ENCODE measurements at regions not wholly inside any gene's neighbourhood (a gene's known extent, or its start where the extent isn't known, plus 50 kb on each side); places are given as distances from the start of the nearest gene placed in this dataset.

DNA sequence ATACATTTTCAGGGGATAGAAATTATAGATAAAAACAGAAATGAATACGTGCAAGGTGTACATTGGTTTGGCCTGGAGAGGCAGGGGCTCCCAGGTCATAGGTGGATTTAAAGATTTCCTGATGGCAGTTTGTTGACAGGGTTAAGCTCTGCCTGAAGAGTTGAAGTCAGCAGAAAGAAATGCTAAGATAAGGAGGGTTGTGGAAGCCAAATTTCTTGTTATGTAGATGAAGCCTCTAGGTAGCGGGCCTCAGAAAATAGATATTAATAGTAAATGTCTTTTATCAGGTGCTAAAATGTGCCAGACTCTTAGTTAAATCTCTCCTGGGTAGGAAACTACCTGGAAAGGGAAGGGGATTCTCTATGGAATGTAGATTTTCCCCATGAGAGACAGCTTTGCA lies 188.8 kb downstream of the CDH26 start:
- peaks cover 0 to 9% (median 0%) of the 10 kb centered on the region in 5 experiments for H3K9me3 ChIP-seq (ENCODE audit: control extremely low read depth in 1 of 5, control insufficient read depth in 4 of 5, insufficient read depth in 2 of 5, low read depth in 1 of 5, low read length in 4 of 5)
- ChIA-PET POLR2A (no interaction called here), CTCF (no interaction called here)
- H3K27me3 ChIP-seq (replicated peaks in 2 of 5; ENCODE audit: control insufficient read depth in 4 of 5, insufficient read depth in 5 of 5, low read length in 4 of 5): no peaks in the 10 kb centered on the region
- no peaks in the 10 kb centered on the region for H3K36me3 ChIP-seq (ENCODE audit: control insufficient read depth in 4 of 4, insufficient read depth in 4 of 4, low read length in 3 of 4)
- no peak overlapping the region for H3K4me3 ChIP-seq (ENCODE audit: control insufficient read depth in 1 of 7, extremely low read depth in 1 of 7, insufficient read depth in 4 of 7, low read depth in 2 of 7, low read length in 6 of 7)
- H3K27ac ChIP-seq (ENCODE audit: insufficient read depth in 1 of 2, low read depth in 1 of 2, low read length in 2 of 2, poor library complexity in 1 of 2, severe bottlenecking in 2 of 2): no peak overlapping the region
- no peak for DNase-seq
- WGBS (ENCODE audit: insufficient coverage): 95% methylated on average over 2 of the region's 2 CpGs
- H3K4me1 ChIP-seq (ENCODE audit: control extremely low read depth in 1 of 4, control insufficient read depth in 4 of 4, insufficient read depth in 4 of 4, low read length in 3 of 4): peaks cover 0 to 3% (median 0%) of the 10 kb centered on the region in 4 experiments

- DNase-seq: no peak
- Histone ChIP-seq H3K4me3 (ENCODE audit: control insufficient read depth in 1 of 7, extremely low read depth in 1 of 7, insufficient read depth in 4 of 7, low read depth in 2 of 7, low read length in 6 of 7) (no peak overlapping the region), H3K36me3 (ENCODE audit: control insufficient read depth in 4 of 4, insufficient read depth in 4 of 4, low read length in 3 of 4) (no peaks in the 10 kb centered on the region), H3K9me3 (ENCODE audit: control extremely low read depth in 1 of 5, control insufficient read depth in 4 of 5, insufficient read depth in 2 of 5, low read depth in 1 of 5, low read length in 4 of 5) (peaks cover 0 to 9% (median 0%) of the 10 kb centered on the region in 5 experiments), H3K4me1 (ENCODE audit: control extremely low read depth in 1 of 4, control insufficient read depth in 4 of 4, insufficient read depth in 4 of 4, low read length in 3 of 4) (peaks cover 0 to 3% (median 0%) of the 10 kb centered on the region in 4 experiments), H3K27me3 (replicated peaks in 2 of 5; ENCODE audit: control insufficient read depth in 4 of 5, insufficient read depth in 5 of 5, low read length in 4 of 5) (no peaks in the 10 kb centered on the region), H3K27ac (ENCODE audit: insufficient read depth in 1 of 2, low read depth in 1 of 2, low read length in 2 of 2, poor library complexity in 1 of 2, severe bottlenecking in 2 of 2) (no peak overlapping the region)
- POLR2A ChIA-PET: interaction anchor here (0.6 kb wide), 1 partner anchor 10 kb away, joined by 3 read pairs; no protein-coding TSS in a partner anchor
- CTCF ChIA-PET: interaction anchor here (0.5 kb wide), 1 partner anchor 152 kb away, joined by 3 read pairs; no protein-coding TSS in a partner anchor
Measured at GRCh38 chr20:60148885-60149284, 190.7 kb downstream of the CDH26 start.

- Histone ChIP-seq H3K27me3 (replicated peaks in 2 of 5; ENCODE audit: control insufficient read depth in 4 of 5, insufficient read depth in 5 of 5, low read length in 4 of 5) (no peaks in the 10 kb centered on the region), H3K36me3 (ENCODE audit: control insufficient read depth in 4 of 4, insufficient read depth in 4 of 4, low read length in 3 of 4) (no peaks in the 10 kb centered on the region), H3K4me3 (ENCODE audit: control insufficient read depth in 1 of 7, extremely low read depth in 1 of 7, insufficient read depth in 4 of 7, low read depth in 2 of 7, low read length in 6 of 7) (no peak overlapping the region), H3K9me3 (ENCODE audit: control extremely low read depth in 1 of 5, control insufficient read depth in 4 of 5, insufficient read depth in 2 of 5, low read depth in 1 of 5, low read length in 4 of 5) (peaks cover 0 to 16% (median 0%) of the 10 kb centered on the region in 5 experiments), H3K4me1 (ENCODE audit: control extremely low read depth in 1 of 4, control insufficient read depth in 4 of 4, insufficient read depth in 4 of 4, low read length in 3 of 4) (no peaks in the 10 kb centered on the region), H3K27ac (ENCODE audit: insufficient read depth in 1 of 2, low read depth in 1 of 2, low read length in 2 of 2, poor library complexity in 1 of 2, severe bottlenecking in 2 of 2) (no peak overlapping the region)
- WGBS (ENCODE audit: insufficient coverage): 83% methylated on average over 2 of the region's 3 CpGs
- ChIA-PET POLR2A (no interaction called here), CTCF (no interaction called here)
- no peak for DNase-seq
Measured at GRCh38 chr20:60152792-60153191, 194.6 kb downstream of the CDH26 start.

DNA sequence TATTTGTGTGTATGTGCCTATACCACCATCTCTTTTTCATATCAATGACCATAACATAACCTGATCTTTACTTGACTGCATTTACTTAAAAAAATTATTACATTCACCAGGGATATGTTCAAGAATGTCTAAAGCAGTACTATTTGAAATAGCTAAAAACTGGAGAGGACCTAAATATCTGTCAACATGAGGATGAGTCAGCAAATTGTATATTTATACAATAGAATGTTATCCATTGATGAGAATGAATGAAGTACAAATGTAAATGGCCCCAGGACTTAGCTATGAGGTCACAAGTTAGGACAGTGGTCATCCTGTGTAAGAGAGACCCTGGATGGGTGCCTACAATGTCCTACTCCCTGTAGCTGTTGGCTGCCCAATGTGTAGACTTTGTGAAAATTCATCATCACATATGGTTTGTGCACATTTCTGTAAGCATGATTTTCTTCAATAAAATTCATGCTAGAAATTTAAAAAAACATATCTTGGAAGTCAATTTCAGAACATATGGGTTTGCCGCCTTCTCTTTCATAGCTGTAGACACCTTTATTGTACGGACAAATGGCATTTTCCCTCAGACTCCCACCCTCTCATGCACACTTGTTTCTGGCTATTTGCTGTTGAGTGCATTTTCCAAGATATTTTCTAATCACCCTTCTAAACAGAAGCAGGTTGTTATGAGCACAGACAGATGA lies 202.4 kb downstream of the CDH26 start:
- H3K27ac ChIP-seq (ENCODE audit: insufficient read depth in 1 of 2, low read depth in 1 of 2, low read length in 2 of 2, poor library complexity in 1 of 2, severe bottlenecking in 2 of 2): no peak overlapping the region
- CTCF ChIA-PET: no interaction called here

GRCh38 chr20:60167812-60168211 lies 209.6 kb downstream of the CDH26 start:
- DNase-seq: no peak
- Histone ChIP-seq H3K4me3 (ENCODE audit: control insufficient read depth in 1 of 7, extremely low read depth in 1 of 7, insufficient read depth in 4 of 7, low read depth in 2 of 7, low read length in 6 of 7) (no peak overlapping the region), H3K27me3 (replicated peaks in 2 of 5; ENCODE audit: control insufficient read depth in 4 of 5, insufficient read depth in 5 of 5, low read length in 4 of 5) (no peaks in the 10 kb centered on the region), H3K36me3 (ENCODE audit: control insufficient read depth in 4 of 4, insufficient read depth in 4 of 4, low read length in 3 of 4) (no peaks in the 10 kb centered on the region), H3K27ac (ENCODE audit: insufficient read depth in 1 of 2, low read depth in 1 of 2, low read length in 2 of 2, poor library complexity in 1 of 2, severe bottlenecking in 2 of 2) (no peak overlapping the region), H3K9me3 (ENCODE audit: control extremely low read depth in 1 of 5, control insufficient read depth in 4 of 5, insufficient read depth in 2 of 5, low read depth in 1 of 5, low read length in 4 of 5) (no peaks in the 10 kb centered on the region), H3K4me1 (ENCODE audit: control extremely low read depth in 1 of 4, control insufficient read depth in 4 of 4, insufficient read depth in 4 of 4, low read length in 3 of 4) (peaks cover 0 to 3% (median 0%) of the 10 kb centered on the region in 4 experiments)
- ChIA-PET CTCF (no interaction called here), POLR2A (no interaction called here)
- 100% methylated on average over 1 of the region's 1 CpG for WGBS (ENCODE audit: insufficient coverage)

More for the DNA sequence above, 202.4 kb downstream of the CDH26 start:
- H3K36me3 ChIP-seq (ENCODE audit: control insufficient read depth in 4 of 4, insufficient read depth in 4 of 4, low read length in 3 of 4): no peaks in the 10 kb centered on the region
- H3K27me3 ChIP-seq (replicated peaks in 2 of 5; ENCODE audit: control insufficient read depth in 4 of 5, insufficient read depth in 5 of 5, low read length in 4 of 5): no peaks in the 10 kb centered on the region
- WGBS (ENCODE audit: insufficient coverage): 68% methylated on average over 2 of the region's 2 CpGs
- H3K4me1 ChIP-seq (ENCODE audit: control extremely low read depth in 1 of 4, control insufficient read depth in 4 of 4, insufficient read depth in 4 of 4, low read length in 3 of 4): no peaks in the 10 kb centered on the region
- POLR2A ChIA-PET: no interaction called here
- DNase-seq: no peak
- peaks cover 0 to 9% (median 0%) of the 10 kb centered on the region in 5 experiments for H3K9me3 ChIP-seq (ENCODE audit: control extremely low read depth in 1 of 5, control insufficient read depth in 4 of 5, insufficient read depth in 2 of 5, low read depth in 1 of 5, low read length in 4 of 5)
- H3K4me3 ChIP-seq (ENCODE audit: control insufficient read depth in 1 of 7, extremely low read depth in 1 of 7, insufficient read depth in 4 of 7, low read depth in 2 of 7, low read length in 6 of 7): no peak overlapping the region

- H3K36me3 ChIP-seq (ENCODE audit: control insufficient read depth in 4 of 4, insufficient read depth in 4 of 4, low read length in 3 of 4): no peaks in the 10 kb centered on the region
- no peak overlapping the region for H3K27ac ChIP-seq (ENCODE audit: insufficient read depth in 1 of 2, low read depth in 1 of 2, low read length in 2 of 2, poor library complexity in 1 of 2, severe bottlenecking in 2 of 2)
- ChIA-PET POLR2A (no interaction called here), CTCF (interaction anchor here (0.9 kb wide), 1 partner anchor 46 kb away, joined by 3 read pairs; no protein-coding TSS in a partner anchor)
- H3K27me3 ChIP-seq (replicated peaks in 2 of 5; ENCODE audit: control insufficient read depth in 4 of 5, insufficient read depth in 5 of 5, low read length in 4 of 5): no peaks in the 10 kb centered on the region
- H3K4me1 ChIP-seq (ENCODE audit: control extremely low read depth in 1 of 4, control insufficient read depth in 4 of 4, insufficient read depth in 4 of 4, low read length in 3 of 4): peaks cover 0 to 3% (median 0%) of the 10 kb centered on the region in 4 experiments
- WGBS (ENCODE audit: insufficient coverage): 67% methylated on average over 1 of the region's 1 CpG
- no peak for DNase-seq
- H3K9me3 ChIP-seq (ENCODE audit: control extremely low read depth in 1 of 5, control insufficient read depth in 4 of 5, insufficient read depth in 2 of 5, low read depth in 1 of 5, low read length in 4 of 5): no peaks in the 10 kb centered on the region
- H3K4me3 ChIP-seq (ENCODE audit: control insufficient read depth in 1 of 7, extremely low read depth in 1 of 7, insufficient read depth in 4 of 7, low read depth in 2 of 7, low read length in 6 of 7): no peak overlapping the region
Measured at GRCh38 chr20:60168963-60169362, 210.7 kb downstream of the CDH26 start.

DNA sequence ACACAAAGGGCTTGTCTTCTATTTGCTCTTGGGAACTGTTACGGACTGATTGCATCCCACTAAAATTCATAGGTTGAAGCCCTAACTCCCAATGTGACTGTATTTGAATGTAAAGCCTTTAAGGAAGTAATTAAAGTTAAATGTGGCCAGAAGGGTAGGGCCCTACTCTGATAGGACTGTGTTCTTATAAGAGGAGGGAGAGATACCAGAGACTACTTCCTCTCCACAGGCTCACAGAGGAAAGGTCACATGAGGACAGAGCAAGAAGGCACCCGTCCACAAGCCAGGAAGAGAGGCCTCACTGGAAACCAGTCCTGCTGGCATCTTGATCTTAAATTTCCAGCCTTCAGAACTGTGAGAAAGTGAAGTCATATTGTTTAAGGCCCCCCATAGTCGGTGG lies 211.9 kb downstream of the CDH26 start:
- Histone ChIP-seq H3K9me3 (ENCODE audit: control extremely low read depth in 1 of 5, control insufficient read depth in 4 of 5, insufficient read depth in 2 of 5, low read depth in 1 of 5, low read length in 4 of 5) (peaks cover 0 to 3% (median 0%) of the 10 kb centered on the region in 5 experiments), H3K27ac (ENCODE audit: insufficient read depth in 1 of 2, low read depth in 1 of 2, low read length in 2 of 2, poor library complexity in 1 of 2, severe bottlenecking in 2 of 2) (no peak overlapping the region), H3K4me3 (ENCODE audit: control insufficient read depth in 1 of 7, extremely low read depth in 1 of 7, insufficient read depth in 4 of 7, low read depth in 2 of 7, low read length in 6 of 7) (no peak overlapping the region), H3K36me3 (ENCODE audit: control insufficient read depth in 4 of 4, insufficient read depth in 4 of 4, low read length in 3 of 4) (no peaks in the 10 kb centered on the region), H3K4me1 (ENCODE audit: control extremely low read depth in 1 of 4, control insufficient read depth in 4 of 4, insufficient read depth in 4 of 4, low read length in 3 of 4) (peaks cover 0 to 3% (median 0%) of the 10 kb centered on the region in 4 experiments), H3K27me3 (replicated peaks in 2 of 5; ENCODE audit: control insufficient read depth in 4 of 5, insufficient read depth in 5 of 5, low read length in 4 of 5) (no peaks in the 10 kb centered on the region)
- POLR2A ChIA-PET: no interaction called here
- CTCF ChIA-PET: no interaction called here
- DNase-seq: peak in 1 of 3 donors; percentile 7
- WGBS (ENCODE audit: insufficient coverage): no CpG with 5 or more reads among the region's 3 CpGs

Measured in common myeloid progenitor, CD34-positive (primary cell).